SK-N-SH (cell line): ENCODE measurements at regions not wholly inside any gene's neighbourhood (a gene's known extent, or its start where the extent isn't known, plus 50 kb on each side); places are given as distances from the start of the nearest gene placed in this dataset.

ENCODE experiments used
- CTCF ChIA-PET: fragments of 300-600, 350-600 bp; formaldehyde crosslinking; extraction: SDS; loops from one replicate; lab custom pipeline; 2021; lab: Yijun Ruan, JAX
- POLR2A ChIA-PET: fragments of 350-600 bp; sonication (Branson Sonifier 250); formaldehyde crosslinking; extraction: SDS; loops from one replicate; lab custom pipeline; 2020; ENCODE audit warnings: antibody characterized with exemption, inconsistent platforms; lab: Yijun Ruan, JAX
- DNase-seq: peaks from one replicate; pipeline ENCODE4 v3.0.0; 2012
- H2AFZ ChIP-seq: fragments of 200-600 bp; sonication (generic); 2 replicates; pipeline ENCODE4 v1.8.1; 2016; ENCODE audit warnings: antibody characterized with exemption, mild to moderate bottlenecking, low read depth
- H3F3A ChIP-seq: fragments of 200-600 bp; sonication (generic); replicated peaks from 2 replicates; pipeline ENCODE3; 2016; ENCODE audit warnings: antibody characterized with exemption, mild to moderate bottlenecking; ENCODE audit not compliant: insufficient read depth
- H3K27ac ChIP-seq, 2 experiments: fragments of 200-500 bp in 1 of 2; fragments of 200-600 bp in 1 of 2; sonication (Bioruptor generic) in 1 of 2; sonication (generic), shearing (Covaris generic) in 1 of 2; 2 replicates each; pipeline versions ENCODE4 v1.5.1 to v1.6.1; 2014 to 2016; ENCODE audit warnings: low read depth in 2 of 2, inconsistent platforms in 1 of 2, low read length in 1 of 2, mild to moderate bottlenecking in 1 of 2, mixed read lengths in 1 of 2
- H3K27me3 ChIP-seq: fragments of 200-600 bp; sonication (generic), shearing (Covaris generic); 2 replicates; pipeline ENCODE4 v1.6.1; 2016; ENCODE audit warnings: mixed run types; ENCODE audit not compliant: insufficient read depth
- H3K36me3 ChIP-seq, 2 experiments: fragments of 200-500 bp in 1 of 2; fragments of 200-600 bp in 1 of 2; sonication (Bioruptor generic) in 1 of 2; sonication (generic) in 1 of 2; replicated peaks in 1 of 2; 2 replicates each; pipeline versions ENCODE3 to v1.5.1; 2014 to 2016; ENCODE audit warnings: low read length in 1 of 2, mild to moderate bottlenecking in 1 of 2; ENCODE audit not compliant: insufficient read depth in 2 of 2, control insufficient read depth in 1 of 2
- H3K4me1 ChIP-seq, 2 experiments: fragments of 200-500 bp in 1 of 2; fragments of 200-600 bp in 1 of 2; sonication (Bioruptor generic) in 1 of 2; sonication (generic), shearing (Covaris generic) in 1 of 2; 2 replicates each; pipeline versions ENCODE4 v1.5.1 to v1.6.1; 2014 to 2016; ENCODE audit warnings: low read depth in 1 of 2, low read length in 1 of 2, mixed run types in 1 of 2; ENCODE audit not compliant: insufficient read depth in 2 of 2, control insufficient read depth in 1 of 2
- H3K4me2 ChIP-seq: fragments of 200-600 bp; sonication (generic), shearing (Covaris generic); 2 replicates; pipeline ENCODE4 v1.6.1; 2017; ENCODE audit warnings: mixed run types
- H3K4me3 ChIP-seq, 2 experiments: fragments of 200-500 bp in 1 of 2; fragments of 200-600 bp in 1 of 2; sonication (Bioruptor generic) in 1 of 2; sonication (generic), shearing (Covaris generic) in 1 of 2; 2 replicates each; pipeline versions ENCODE4 v1.5.1 to v1.8.1; 2014 to 2016; ENCODE audit warnings: low read depth in 2 of 2, inconsistent platforms in 1 of 2, low read length in 1 of 2, mild to moderate bottlenecking in 1 of 2, mixed read lengths in 1 of 2, moderate library complexity in 1 of 2
- H3K79me2 ChIP-seq: fragments of 200-600 bp; sonication (generic); 2 replicates; pipeline ENCODE4 v1.8.1; 2017; ENCODE audit warnings: mild to moderate bottlenecking; ENCODE audit not compliant: insufficient read depth
- H3K9ac ChIP-seq: fragments of 200-600 bp; sonication (generic); 2 replicates; pipeline ENCODE4 v1.6.1; 2017; ENCODE audit warnings: mixed run types
- H3K9me2 ChIP-seq: fragments of 200-600 bp; sonication (generic); 2 replicates; pipeline ENCODE4 v1.6.1; 2017; ENCODE audit warnings: mixed run types
- H3K9me3 ChIP-seq: fragments of 200-600 bp; sonication (generic); 2 replicates; pipeline ENCODE4 v1.6.1; 2017; ENCODE audit warnings: mixed run types, mild to moderate bottlenecking, moderate library complexity
- H4K20me1 ChIP-seq: fragments of 200-600 bp; sonication (generic); 2 replicates; pipeline ENCODE4 v1.6.1; 2017; ENCODE audit warnings: mild to moderate bottlenecking, mixed run types; ENCODE audit not compliant: insufficient read depth
- ELF1 ChIP-seq: IDR thresholded peaks from 2 replicates; pipeline ENCODE4 v1.4.0; 2012
- EP300 ChIP-seq, 2 experiments: IDR thresholded peaks; 2 replicates each; pipeline versions ENCODE4 v1.4.0 to v1.6.1; 2012; ENCODE audit warnings: borderline replicate concordance in 1 of 2, low read depth in 1 of 2, low read length in 1 of 2
- EZH2phosphoT487 ChIP-seq: fragments of 200-600 bp; sonication (generic); IDR thresholded peaks from 2 replicates; pipeline ENCODE4 v1.6.1; 2017; ENCODE audit warnings: low read depth, mixed run types, mild to moderate bottlenecking, antibody characterized with exemption, moderate library complexity, borderline replicate concordance
- FOXJ3 ChIP-seq: sonication (generic); formaldehyde crosslinking; IDR thresholded peaks from 2 replicates; pipeline ENCODE4 v1.5.1; 2020; ENCODE audit warnings: mild to moderate bottlenecking, missing genetic modification reagents
- GABPA ChIP-seq: IDR thresholded peaks from 2 replicates; pipeline ENCODE4 v1.4.0; 2012; ENCODE audit warnings: low read depth, mild to moderate bottlenecking
- GATA2 ChIP-seq: sonication (generic); formaldehyde crosslinking; IDR thresholded peaks from 2 replicates; pipeline ENCODE4 v1.5.0; 2020; ENCODE audit warnings: mild to moderate bottlenecking, missing genetic modification reagents
- MEF2A ChIP-seq: IDR thresholded peaks from 2 replicates; pipeline ENCODE4 v1.4.0; 2012; ENCODE audit warnings: low read depth, borderline replicate concordance
- RAD21 ChIP-seq: IDR thresholded peaks from 2 replicates; pipeline ENCODE4 v1.6.1; 2012; ENCODE audit warnings: mild to moderate bottlenecking, low read length
- RCOR1 ChIP-seq: fragments of 150-350 bp; IDR thresholded peaks from 2 replicates; pipeline ENCODE4 v1.6.1; 2017; ENCODE audit warnings: antibody characterized with exemption, low read length
- RFX5 ChIP-seq: IDR thresholded peaks from 2 replicates; pipeline ENCODE4 v1.6.1; 2012; ENCODE audit warnings: mild to moderate bottlenecking, improper control_type of control experiment, low read length
- TAF1 ChIP-seq: IDR thresholded peaks from 2 replicates; pipeline ENCODE4 v1.6.1; 2012; ENCODE audit warnings: low read depth, mild to moderate bottlenecking, low read length, moderate library complexity, borderline replicate concordance
- TCF12 ChIP-seq: IDR thresholded peaks from 2 replicates; pipeline ENCODE4 v1.4.0; 2012
- TEAD4 ChIP-seq: IDR thresholded peaks from 2 replicates; pipeline ENCODE4 v1.4.0; 2012; ENCODE audit warnings: mild to moderate bottlenecking, borderline replicate concordance; ENCODE audit not compliant: insufficient read depth
- WGBS: methylation state at CpG from one replicate; pipeline ENCODE4 v1.1.6; 2017; ENCODE audit warnings: low lambda C conversion rate; 5-methylcytosine and 5-hydroxymethylcytosine counted together
- TF ChIP-seq, protein P1 (sequence below): IDR thresholded peaks from 2 replicates; pipeline ENCODE4 v1.6.1; 2012; ENCODE audit warnings: mild to moderate bottlenecking, low read depth, low read length, moderate library complexity
- TF ChIP-seq, protein P2 (sequence below): IDR thresholded peaks from 2 replicates; pipeline ENCODE4 v1.4.0; 2012; ENCODE audit warnings: low read depth, borderline replicate concordance
- TF ChIP-seq, protein P3 (sequence below): IDR thresholded peaks from 2 replicates; pipeline ENCODE4 v1.4.0; 2012; ENCODE audit warnings: low read depth, borderline replicate concordance

DNA sequence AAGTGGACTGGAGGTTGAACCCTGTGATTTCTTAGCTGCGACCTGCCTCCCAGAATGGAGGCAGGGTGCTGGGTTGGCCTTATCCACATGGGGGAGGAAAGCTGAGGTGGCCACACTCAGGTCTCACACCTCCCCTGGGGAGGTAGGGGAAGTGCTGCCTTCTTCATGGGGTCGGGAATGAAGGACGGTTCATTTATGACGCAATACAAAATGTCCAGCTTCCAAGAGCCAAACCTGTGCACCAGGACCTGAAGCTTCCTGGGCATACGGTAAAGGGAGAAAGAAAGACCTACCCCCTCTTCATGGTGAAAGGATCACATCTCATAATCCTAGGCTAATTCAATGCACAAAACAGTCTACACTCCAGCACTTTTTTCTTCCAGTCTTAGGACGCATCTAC lies 150.6 kb upstream of the CDYL start:
- Histone ChIP-seq H3F3A (no peaks in the 10 kb centered on the region), H3K9me3 (no peaks in the 10 kb centered on the region), H3K9ac (no peak overlapping the region), H3K36me3 (no peaks in the 10 kb centered on the region), H3K27me3 (no peaks in the 10 kb centered on the region; the same call in 1 of the 2 replicates), H3K4me2 (no peak overlapping the region), H3K79me2 (no peaks in the 10 kb centered on the region), H3K4me3 (no peak overlapping the region), H2AFZ (no peak overlapping the region), H3K27ac (no peak overlapping the region), H3K4me1 (no peaks in the 10 kb centered on the region), H3K9me2 (no peaks in the 10 kb centered on the region), H4K20me1 (no peaks in the 10 kb centered on the region)
- no peak for DNase-seq
- WGBS: 25% methylated on average over 4 of the region's 6 CpGs
- CTCF ChIA-PET: no interaction called here
- POLR2A ChIA-PET: no interaction called here
- TF ChIP-seq GABPA (no peak), RFX5 (no peak), TEAD4 (no peak), EP300 (IDR thresholded peaks at IDR 0.05; ENCODE audit: borderline replicate concordance in 1 of 2, low read depth in 1 of 2, low read length in 1 of 2) (no peak), MEF2A (no peak), RAD21 (no peak), ELF1 (no peak), EZH2phosphoT487 (no peak), RCOR1 (no peak), TAF1 (no peak), FOXJ3 (CRISPR knock-in tag) (no peak), GATA2 (CRISPR knock-in tag) (no peak), TCF12 (no peak)
- TF ChIP-seq, protein P1, sequence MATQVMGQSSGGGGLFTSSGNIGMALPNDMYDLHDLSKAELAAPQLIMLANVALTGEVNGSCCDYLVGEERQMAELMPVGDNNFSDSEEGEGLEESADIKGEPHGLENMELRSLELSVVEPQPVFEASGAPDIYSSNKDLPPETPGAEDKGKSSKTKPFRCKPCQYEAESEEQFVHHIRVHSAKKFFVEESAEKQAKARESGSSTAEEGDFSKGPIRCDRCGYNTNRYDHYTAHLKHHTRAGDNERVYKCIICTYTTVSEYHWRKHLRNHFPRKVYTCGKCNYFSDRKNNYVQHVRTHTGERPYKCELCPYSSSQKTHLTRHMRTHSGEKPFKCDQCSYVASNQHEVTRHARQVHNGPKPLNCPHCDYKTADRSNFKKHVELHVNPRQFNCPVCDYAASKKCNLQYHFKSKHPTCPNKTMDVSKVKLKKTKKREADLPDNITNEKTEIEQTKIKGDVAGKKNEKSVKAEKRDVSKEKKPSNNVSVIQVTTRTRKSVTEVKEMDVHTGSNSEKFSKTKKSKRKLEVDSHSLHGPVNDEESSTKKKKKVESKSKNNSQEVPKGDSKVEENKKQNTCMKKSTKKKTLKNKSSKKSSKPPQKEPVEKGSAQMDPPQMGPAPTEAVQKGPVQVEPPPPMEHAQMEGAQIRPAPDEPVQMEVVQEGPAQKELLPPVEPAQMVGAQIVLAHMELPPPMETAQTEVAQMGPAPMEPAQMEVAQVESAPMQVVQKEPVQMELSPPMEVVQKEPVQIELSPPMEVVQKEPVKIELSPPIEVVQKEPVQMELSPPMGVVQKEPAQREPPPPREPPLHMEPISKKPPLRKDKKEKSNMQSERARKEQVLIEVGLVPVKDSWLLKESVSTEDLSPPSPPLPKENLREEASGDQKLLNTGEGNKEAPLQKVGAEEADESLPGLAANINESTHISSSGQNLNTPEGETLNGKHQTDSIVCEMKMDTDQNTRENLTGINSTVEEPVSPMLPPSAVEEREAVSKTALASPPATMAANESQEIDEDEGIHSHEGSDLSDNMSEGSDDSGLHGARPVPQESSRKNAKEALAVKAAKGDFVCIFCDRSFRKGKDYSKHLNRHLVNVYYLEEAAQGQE: no peak
- TF ChIP-seq, protein P2, sequence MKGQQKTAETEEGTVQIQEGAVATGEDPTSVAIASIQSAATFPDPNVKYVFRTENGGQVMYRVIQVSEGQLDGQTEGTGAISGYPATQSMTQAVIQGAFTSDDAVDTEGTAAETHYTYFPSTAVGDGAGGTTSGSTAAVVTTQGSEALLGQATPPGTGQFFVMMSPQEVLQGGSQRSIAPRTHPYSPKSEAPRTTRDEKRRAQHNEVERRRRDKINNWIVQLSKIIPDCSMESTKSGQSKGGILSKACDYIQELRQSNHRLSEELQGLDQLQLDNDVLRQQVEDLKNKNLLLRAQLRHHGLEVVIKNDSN: no peak
- TF ChIP-seq, protein P3, sequence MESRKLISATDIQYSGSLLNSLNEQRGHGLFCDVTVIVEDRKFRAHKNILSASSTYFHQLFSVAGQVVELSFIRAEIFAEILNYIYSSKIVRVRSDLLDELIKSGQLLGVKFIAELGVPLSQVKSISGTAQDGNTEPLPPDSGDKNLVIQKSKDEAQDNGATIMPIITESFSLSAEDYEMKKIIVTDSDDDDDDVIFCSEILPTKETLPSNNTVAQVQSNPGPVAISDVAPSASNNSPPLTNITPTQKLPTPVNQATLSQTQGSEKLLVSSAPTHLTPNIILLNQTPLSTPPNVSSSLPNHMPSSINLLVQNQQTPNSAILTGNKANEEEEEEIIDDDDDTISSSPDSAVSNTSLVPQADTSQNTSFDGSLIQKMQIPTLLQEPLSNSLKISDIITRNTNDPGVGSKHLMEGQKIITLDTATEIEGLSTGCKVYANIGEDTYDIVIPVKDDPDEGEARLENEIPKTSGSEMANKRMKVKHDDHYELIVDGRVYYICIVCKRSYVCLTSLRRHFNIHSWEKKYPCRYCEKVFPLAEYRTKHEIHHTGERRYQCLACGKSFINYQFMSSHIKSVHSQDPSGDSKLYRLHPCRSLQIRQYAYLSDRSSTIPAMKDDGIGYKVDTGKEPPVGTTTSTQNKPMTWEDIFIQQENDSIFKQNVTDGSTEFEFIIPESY: no peak
